HG03354 (cell line): ENCODE measurements at regions not wholly inside any gene's neighbourhood (a gene's known extent, or its start where the extent isn't known, plus 50 kb on each side); places are given as distances from the start of the nearest gene placed in this dataset.
"Not testable (repeated sequence)": the region's sequence is repeated elsewhere in the genome, so short reads cannot be mapped to it uniquely, and the experiment has no call there.

Source experiments
- ATAC-seq: cut with Tn5 transposase; IDR thresholded peaks from one replicate; pipeline ENCODE4 v1.9.1; 2021; ENCODE audit warnings: mild to moderate bottlenecking; ENCODE audit not compliant: unreplicated experiment, poor library complexity, severe bottlenecking

- ATAC-seq: no peak
These were observed 356.9 kb downstream of the DSEL start for GRCh38 chr18:67159662-67160061.

- ATAC-seq: no peak
These were observed 361.5 kb downstream of the DSEL start for GRCh38 chr18:67154979-67155378.

- no peak for ATAC-seq
These were observed 365.2 kb downstream of the DSEL start for GRCh38 chr18:67151366-67151765.

- no peak for ATAC-seq
These were observed 370.8 kb downstream of the DSEL start for GRCh38 chr18:67145586-67146292.

GRCh38 chr18:67144329-67144728 is 372.2 kb downstream of the DSEL start:
- ATAC-seq: no peak

- no peak for ATAC-seq
These were observed 373.5 kb downstream of the DSEL start for GRCh38 chr18:67143028-67143427.

GRCh38 chr18:67142604-67143003 is 373.9 kb downstream of the DSEL start:
- ATAC-seq: no peak

GRCh38 chr18:67140495-67140894 is 376.0 kb downstream of the DSEL start:
- no peak for ATAC-seq

- no peak for ATAC-seq
These were observed 376.6 kb downstream of the DSEL start for GRCh38 chr18:67139899-67140298.

GRCh38 chr18:67135981-67136380 is 380.5 kb downstream of the DSEL start:
- no peak for ATAC-seq

- ATAC-seq: no peak
These were observed 381.6 kb downstream of the DSEL start for GRCh38 chr18:67134911-67135310.

- no peak for ATAC-seq
These were observed 382.9 kb downstream of the DSEL start for GRCh38 chr18:67133669-67134068.

GRCh38 chr18:67132919-67133318 is 383.6 kb downstream of the DSEL start:
- no peak for ATAC-seq

GRCh38 chr18:67131498-67131897 is 385.0 kb downstream of the DSEL start:
- no peak for ATAC-seq

- ATAC-seq: not testable (repeated sequence)
These were observed 389.8 kb downstream of the DSEL start for GRCh38 chr18:67126751-67127150.

GRCh38 chr18:67123901-67124300 is 392.6 kb downstream of the DSEL start:
- no peak for ATAC-seq

GRCh38 chr18:67117804-67118203 is 398.7 kb downstream of the DSEL start:
- no peak for ATAC-seq

GRCh38 chr18:67109535-67109934 is 407.0 kb downstream of the DSEL start:
- ATAC-seq: no peak

- no peak for ATAC-seq
These were observed 407.6 kb downstream of the DSEL start for GRCh38 chr18:67108894-67109293.

GRCh38 chr18:67104700-67105284 is 411.7 kb downstream of the DSEL start:
- ATAC-seq: peak; percentile 94

- no peak for ATAC-seq
These were observed 422.4 kb downstream of the DSEL start for GRCh38 chr18:67094123-67094522.

- no peak for ATAC-seq
These were observed 424.4 kb downstream of the DSEL start for GRCh38 chr18:67092141-67092540.
